ENCODE measurements at regions not wholly inside any gene's neighbourhood (a gene's known extent, or its start where the extent isn't known, plus 50 kb on each side); places are given as distances from the start of the nearest gene placed in this dataset.

GRCh38 chr16:7013990-7014389, 318.7 kb upstream of the RBFOX1 start:
- Histone ChIP-seq H3K4me3 (ENCODE audit: low read depth, low read length) (no peak overlapping the region), H3K27ac (ENCODE audit: low read depth, low read length) (no peak overlapping the region), H3K9me3 (ENCODE audit: control insufficient read depth, insufficient read depth, low read length) (peaks cover 14% of the 10 kb centered on the region), H3K27me3 (ENCODE audit: control insufficient read depth, insufficient read depth, low read length) (no peaks in the 10 kb centered on the region)
- no peak for TF ChIP-seq CTCF (IDR thresholded peaks at IDR 0.05; ENCODE audit: low read depth, low read length)
- ChIA-PET CTCF (no interaction called here), POLR2A (no interaction called here)
- DNase-seq (ENCODE audit: low read depth, low spot score): no peak

GRCh38 chr16:7004266-7004665, 328.4 kb upstream of the RBFOX1 start:
- ChIA-PET POLR2A (no interaction called here), CTCF (no interaction called here)
- Histone ChIP-seq H3K4me3 (ENCODE audit: low read depth, low read length) (no peak overlapping the region), H3K9me3 (ENCODE audit: control insufficient read depth, insufficient read depth, low read length) (peaks cover 20% of the 10 kb centered on the region), H3K27ac (ENCODE audit: low read depth, low read length) (no peak overlapping the region), H3K27me3 (ENCODE audit: control insufficient read depth, insufficient read depth, low read length) (no peaks in the 10 kb centered on the region)
- DNase-seq (ENCODE audit: low read depth, low spot score): no peak
- no peak for TF ChIP-seq CTCF (IDR thresholded peaks at IDR 0.05; ENCODE audit: low read depth, low read length)

DNA sequence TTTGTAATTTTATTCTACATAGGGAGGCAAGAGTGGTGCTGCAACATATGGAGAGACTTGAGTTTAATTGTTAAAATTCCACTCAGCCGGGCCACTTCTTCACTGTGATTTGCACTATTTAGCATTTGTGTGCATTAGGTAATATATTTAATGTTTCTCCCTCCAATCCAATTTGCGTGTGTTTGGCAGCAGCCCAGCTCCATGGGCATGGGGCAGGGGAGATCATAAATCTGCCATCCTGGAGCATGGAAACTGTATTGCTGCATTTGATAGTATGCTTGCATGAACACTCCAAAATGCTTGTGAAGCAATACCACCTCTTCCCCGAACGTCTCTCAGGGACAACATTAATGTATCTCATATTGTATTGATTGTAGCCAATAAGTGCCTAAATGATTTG, 339.1 kb upstream of the RBFOX1 start:
- POLR2A ChIA-PET: no interaction called here
- DNase-seq (ENCODE audit: low read depth, low spot score): no peak
- Histone ChIP-seq H3K4me3 (ENCODE audit: low read depth, low read length) (no peak overlapping the region), H3K9me3 (ENCODE audit: control insufficient read depth, insufficient read depth, low read length) (peaks cover 23% of the 10 kb centered on the region; the same call in 1 of the 2 replicates), H3K27ac (ENCODE audit: low read depth, low read length) (no peak overlapping the region), H3K27me3 (ENCODE audit: control insufficient read depth, insufficient read depth, low read length) (no peaks in the 10 kb centered on the region)
- CTCF ChIA-PET: no interaction called here
- no peak for TF ChIP-seq CTCF (IDR thresholded peaks at IDR 0.05; ENCODE audit: low read depth, low read length)

DNA sequence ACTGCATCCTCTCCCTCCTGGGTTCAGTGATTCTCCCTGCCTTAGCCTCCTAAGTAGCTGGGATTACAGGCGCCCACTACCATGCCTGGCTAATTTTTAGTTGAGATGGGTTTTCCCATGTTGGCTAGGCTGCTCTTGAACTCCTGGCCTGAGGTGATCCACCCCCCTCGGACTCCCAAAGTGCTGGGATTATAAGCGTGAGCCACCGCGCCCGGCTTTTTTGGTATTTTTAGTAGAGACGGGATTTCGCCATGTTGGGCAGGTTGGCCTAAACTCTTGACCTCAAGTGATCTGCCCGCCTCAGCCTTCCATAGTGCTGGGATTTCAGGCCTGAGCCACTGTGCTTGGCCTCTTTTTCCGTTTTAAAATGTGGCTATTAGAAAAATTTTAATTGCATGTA, 343.8 kb upstream of the RBFOX1 start:
- POLR2A ChIA-PET: no interaction called here

GRCh38 chr16:6977916-6978315, 354.7 kb upstream of the RBFOX1 start:
- POLR2A ChIA-PET: no interaction called here

More for the DNA sequence above, 343.8 kb upstream of the RBFOX1 start:
- H3K4me3 ChIP-seq (ENCODE audit: low read depth, low read length): no peak overlapping the region
- TF ChIP-seq CTCF (IDR thresholded peaks at IDR 0.05; ENCODE audit: low read depth, low read length): no peak
- peaks cover 35% of the 10 kb centered on the region for H3K9me3 ChIP-seq (ENCODE audit: control insufficient read depth, insufficient read depth, low read length)
- CTCF ChIA-PET: no interaction called here
- no peak for DNase-seq (ENCODE audit: low read depth, low spot score)
- no peak overlapping the region for H3K27ac ChIP-seq (ENCODE audit: low read depth, low read length)
- no peaks in the 10 kb centered on the region for H3K27me3 ChIP-seq (ENCODE audit: control insufficient read depth, insufficient read depth, low read length)

More at GRCh38 chr16:6977916-6978315, 354.7 kb upstream of the RBFOX1 start:
- Histone ChIP-seq H3K4me3 (ENCODE audit: low read depth, low read length) (no peak overlapping the region), H3K27ac (ENCODE audit: low read depth, low read length) (no peak overlapping the region), H3K27me3 (ENCODE audit: control insufficient read depth, insufficient read depth, low read length) (no peaks in the 10 kb centered on the region), H3K9me3 (ENCODE audit: control insufficient read depth, insufficient read depth, low read length) (peaks cover 4% of the 10 kb centered on the region; the same call in 1 of the 2 replicates)
- CTCF ChIA-PET: no interaction called here
- DNase-seq (ENCODE audit: low read depth, low spot score): no peak
- no peak for TF ChIP-seq CTCF (IDR thresholded peaks at IDR 0.05; ENCODE audit: low read depth, low read length)
